Activated CD8-positive, alpha-beta T cell treated with anti-CD3 and anti-CD28 coated beads, Interleukin-2, amount 10 ng/mL, durations not matched to agents 7 days and 5 days (primary cell): ENCODE measurements at regions not wholly inside any gene's neighbourhood (a gene's known extent, or its start where the extent isn't known, plus 50 kb on each side); places are given as distances from the start of the nearest gene placed in this dataset.

Source experiments
- ATAC-seq: fragments of 150-1000 bp; cut with Tn5 transposase; one replicate; pipeline ENCODE4 v1.10.0; 2021; ENCODE audit warnings: moderate library complexity
- CTCF ChIA-PET: fragments of 350-600 bp; sonication (Branson Sonifier 250); formaldehyde crosslinking; loops from one replicate; lab custom pipeline; 2021; ENCODE audit warnings: antibody characterized with exemption; lab: Charles Lee
- POLR2A ChIA-PET: fragments of 350-600 bp; sonication (Branson Sonifier 250); formaldehyde crosslinking; loops from one replicate; lab custom pipeline; 2021; ENCODE audit warnings: antibody characterized with exemption; lab: Charles Lee
- DNase-seq: peaks from one replicate; pipeline ENCODE4 v3.0.0-alpha.2; 2020
- H3K27ac Mint-ChIP-seq: one replicate; pipeline ENCODE4 v1.8.0; 2021; ENCODE audit warnings: mild to moderate bottlenecking, mixed read lengths
- H3K27me3 Mint-ChIP-seq: one replicate; pipeline ENCODE4 v1.8.0; 2021; ENCODE audit warnings: low read depth, mixed read lengths
- H3K36me3 Mint-ChIP-seq: one replicate; pipeline ENCODE4 v1.8.0; 2021; ENCODE audit warnings: low read depth, mixed read lengths
- H3K4me1 Mint-ChIP-seq: one replicate; pipeline ENCODE4 v1.8.0; 2021; ENCODE audit warnings: low read depth, mixed read lengths
- H3K4me3 Mint-ChIP-seq: one replicate; pipeline ENCODE4 v1.8.0; 2021; ENCODE audit warnings: mild to moderate bottlenecking, mixed read lengths
- H3K9me3 Mint-ChIP-seq: one replicate; pipeline ENCODE4 v1.8.0; 2022; ENCODE audit warnings: mixed read lengths; ENCODE audit not compliant: insufficient read depth

- DNase-seq, result no peak
- ATAC-seq, result no peak
- Mint-ChIP-seq H3K36me3 (no peaks in the 10 kb centered on the region), H3K4me3 (no peak overlapping the region), H3K4me1 (no peaks in the 10 kb centered on the region), H3K27ac (no peak overlapping the region), H3K27me3 (no peaks in the 10 kb centered on the region), H3K9me3 (no peaks in the 10 kb centered on the region)
- POLR2A ChIA-PET, result no interaction called here
- CTCF ChIA-PET, result no interaction called here
Measured at GRCh38 chr12:59873136-59873535, 277.3 kb downstream of the SLC16A7 start.

- Mint-ChIP-seq H3K9me3 (no peaks in the 10 kb centered on the region), H3K4me1 (no peaks in the 10 kb centered on the region), H3K36me3 (no peaks in the 10 kb centered on the region), H3K27ac (no peak overlapping the region), H3K27me3 (no peaks in the 10 kb centered on the region), H3K4me3 (no peak overlapping the region)
- no peak for DNase-seq
- CTCF ChIA-PET, result no interaction called here
- POLR2A ChIA-PET, result no interaction called here
- ATAC-seq, result no peak
Measured at GRCh38 chr12:59874781-59875180, 279.0 kb downstream of the SLC16A7 start.

- H3K4me1 Mint-ChIP-seq, result no peaks in the 10 kb centered on the region
- H3K4me3 Mint-ChIP-seq, result no peak overlapping the region
- H3K36me3 Mint-ChIP-seq, result no peaks in the 10 kb centered on the region
- H3K27me3 Mint-ChIP-seq, result no peaks in the 10 kb centered on the region
- DNase-seq (no peak), ATAC-seq (no peak)
- H3K9me3 Mint-ChIP-seq, result no peaks in the 10 kb centered on the region
- H3K27ac Mint-ChIP-seq, result no peak overlapping the region
- POLR2A ChIA-PET, result no interaction called here
- CTCF ChIA-PET, result no interaction called here
Measured at GRCh38 chr12:59886131-59886733, 290.4 kb downstream of the SLC16A7 start.

GRCh38 chr12:59887178-59887577 is 291.3 kb downstream of the SLC16A7 start:
- ATAC-seq (no peak), DNase-seq (no peak)
- ChIA-PET CTCF (no interaction called here), POLR2A (interaction anchor here (0.7 kb wide), 1 partner anchor 216 kb away, joined by 5 read pairs; no protein-coding TSS in a partner anchor)
- Mint-ChIP-seq H3K4me1 (no peaks in the 10 kb centered on the region), H3K36me3 (no peaks in the 10 kb centered on the region), H3K4me3 (no peak overlapping the region), H3K9me3 (no peaks in the 10 kb centered on the region), H3K27ac (no peak overlapping the region), H3K27me3 (no peaks in the 10 kb centered on the region)

GRCh38 chr12:59890896-59891579 is 295.2 kb downstream of the SLC16A7 start:
- ATAC-seq (no peak), DNase-seq (no peak)
- CTCF ChIA-PET, result no interaction called here
- Mint-ChIP-seq H3K9me3 (no peaks in the 10 kb centered on the region), H3K36me3 (no peaks in the 10 kb centered on the region), H3K4me3 (no peak overlapping the region), H3K27ac (no peak overlapping the region), H3K4me1 (no peaks in the 10 kb centered on the region), H3K27me3 (no peaks in the 10 kb centered on the region)
- POLR2A ChIA-PET, result no interaction called here

GRCh38 chr12:59895166-59895775 is 299.4 kb downstream of the SLC16A7 start:
- no peaks in the 10 kb centered on the region for H3K9me3 Mint-ChIP-seq
- no peak overlapping the region for H3K4me3 Mint-ChIP-seq
- ATAC-seq (no peak), DNase-seq (no peak)
- H3K36me3 Mint-ChIP-seq, result no peaks in the 10 kb centered on the region
- ChIA-PET CTCF (no interaction called here), POLR2A (interaction anchor here (0.7 kb wide), 1 partner anchor 376 kb away, joined by 4 read pairs; no protein-coding TSS in a partner anchor)
- H3K27me3 Mint-ChIP-seq, result no peaks in the 10 kb centered on the region
- no peaks in the 10 kb centered on the region for H3K4me1 Mint-ChIP-seq
- H3K27ac Mint-ChIP-seq, result no peak overlapping the region

- no peaks in the 10 kb centered on the region for H3K27me3 Mint-ChIP-seq
Measured at GRCh38 chr12:59904874-59905521, 309.2 kb downstream of the SLC16A7 start.

GRCh38 chr12:59911516-59911915 is 315.7 kb downstream of the SLC16A7 start:
- ChIA-PET POLR2A (no interaction called here), CTCF (no interaction called here)
- Mint-ChIP-seq H3K4me1 (no peaks in the 10 kb centered on the region), H3K36me3 (no peaks in the 10 kb centered on the region), H3K27ac (no peak overlapping the region), H3K27me3 (no peaks in the 10 kb centered on the region), H3K4me3 (no peak overlapping the region), H3K9me3 (no peaks in the 10 kb centered on the region)
- ATAC-seq (no peak), DNase-seq (no peak)

More at GRCh38 chr12:59904874-59905521, 309.2 kb downstream of the SLC16A7 start:
- ChIA-PET CTCF (no interaction called here), POLR2A (no interaction called here)
- Mint-ChIP-seq H3K4me1 (no peaks in the 10 kb centered on the region), H3K9me3 (no peaks in the 10 kb centered on the region), H3K4me3 (no peak overlapping the region), H3K27ac (no peak overlapping the region), H3K36me3 (no peaks in the 10 kb centered on the region)
- ATAC-seq (no peak), DNase-seq (no peak)

GRCh38 chr12:59916988-59917387 is 321.2 kb downstream of the SLC16A7 start:
- Mint-ChIP-seq H3K9me3 (no peaks in the 10 kb centered on the region), H3K27ac (no peak overlapping the region), H3K4me3 (no peak overlapping the region), H3K36me3 (no peaks in the 10 kb centered on the region), H3K27me3 (no peaks in the 10 kb centered on the region), H3K4me1 (no peaks in the 10 kb centered on the region)
- no peak for DNase-seq
- no peak for ATAC-seq
- ChIA-PET CTCF (no interaction called here), POLR2A (no interaction called here)

- DNase-seq (no peak), ATAC-seq (no peak)
- H3K36me3 Mint-ChIP-seq, result no peaks in the 10 kb centered on the region
- H3K9me3 Mint-ChIP-seq, result no peaks in the 10 kb centered on the region
- ChIA-PET POLR2A (no interaction called here), CTCF (no interaction called here)
- no peaks in the 10 kb centered on the region for H3K4me1 Mint-ChIP-seq
- no peak overlapping the region for H3K27ac Mint-ChIP-seq
- H3K4me3 Mint-ChIP-seq, result no peak overlapping the region
- H3K27me3 Mint-ChIP-seq, result no peaks in the 10 kb centered on the region
Measured at GRCh38 chr12:59927032-59927431, 331.2 kb downstream of the SLC16A7 start.

- H3K9me3 Mint-ChIP-seq, result no peaks in the 10 kb centered on the region
- CTCF ChIA-PET, result no interaction called here
- H3K27me3 Mint-ChIP-seq, result no peaks in the 10 kb centered on the region
- H3K36me3 Mint-ChIP-seq, result no peaks in the 10 kb centered on the region
- H3K4me3 Mint-ChIP-seq, result no peak overlapping the region
- ATAC-seq, result no peak
- no peaks in the 10 kb centered on the region for H3K4me1 Mint-ChIP-seq
- H3K27ac Mint-ChIP-seq, result no peak overlapping the region
- POLR2A ChIA-PET, result no interaction called here
- no peak for DNase-seq
Measured at GRCh38 chr12:59928416-59928815, 332.6 kb downstream of the SLC16A7 start.

- CTCF ChIA-PET, result no interaction called here
- POLR2A ChIA-PET, result no interaction called here
- no peak overlapping the region for H3K4me3 Mint-ChIP-seq
- H3K4me1 Mint-ChIP-seq, result no peaks in the 10 kb centered on the region
- H3K9me3 Mint-ChIP-seq, result no peaks in the 10 kb centered on the region
- no peak overlapping the region for H3K27ac Mint-ChIP-seq
- no peaks in the 10 kb centered on the region for H3K36me3 Mint-ChIP-seq
- ATAC-seq (no peak), DNase-seq (no peak)
- no peaks in the 10 kb centered on the region for H3K27me3 Mint-ChIP-seq
Measured at GRCh38 chr12:59929110-59929509, 333.3 kb downstream of the SLC16A7 start.
